HepG2 (cell line): ENCODE measurements at regions not wholly inside any gene's neighbourhood (a gene's known extent, or its start where the extent isn't known, plus 50 kb on each side); places are given as distances from the start of the nearest gene placed in this dataset.

Source experiments
- ATAC-seq: fragments of 200-7000 bp; cut with Tn5 transposase; 3 replicates; pipeline ENCODE4 v1.9.1; 2020; ENCODE audit warnings: mild to moderate bottlenecking, moderate library complexity
- BruUV-seq: library from RNA; stranded (reverse); fragments of 400-500 nt; replicated peaks from 2 replicates; lab custom pipeline; 2021; lab: Mats Ljungman, UMichigan
- CTCF ChIA-PET: fragments of 300-600 bp; formaldehyde crosslinking; extraction: SDS; loops from one replicate; lab custom pipeline; 2021; ENCODE audit warnings: low total read pairs, inconsistent platforms, low intra/inter-chr PET ratio; lab: Yijun Ruan, JAX
- POLR2A ChIA-PET: fragments of 350-600 bp; sonication (Branson Sonifier 250); formaldehyde crosslinking; loops from one replicate; lab custom pipeline; 2020; ENCODE audit warnings: antibody characterized with exemption, inconsistent platforms; lab: Yijun Ruan, JAX
- DNase-seq: peaks from one replicate; pipeline ENCODE4 v3.0.0-alpha.2; 2015; ENCODE audit warnings: low spot score
- FAIRE-seq: peaks from 3 replicates; lab custom pipeline; 2011; peaks lifted over from hg19 to GRCh38; lab: Jason Lieb, UNC
- H2AFZ ChIP-seq: one replicate; pipeline ENCODE4 v1.6.1; 2011; ENCODE audit warnings: low read length, inconsistent platforms
- H3K27ac ChIP-seq: fragments of 300-600 bp; 3 replicates; pipeline ENCODE4 v1.8.0; 2011; ENCODE audit warnings: mixed run types, mild to moderate bottlenecking, mixed read lengths, low read length, inconsistent platforms; ENCODE audit not compliant: insufficient read depth; ENCODE audit errors: extremely low read length
- H3K27me3 ChIP-seq, 2 experiments: fragments of 200-600 bp in 1 of 2; 2 replicates in 1 of 2; 3 replicates in 1 of 2; pipeline versions ENCODE4 v1.6.0 to v1.8.0; 2011; ENCODE audit warnings: low read length in 2 of 2, mild to moderate bottlenecking in 2 of 2, moderate library complexity in 2 of 2, inconsistent platforms in 1 of 2; ENCODE audit not compliant: insufficient read depth in 2 of 2, control insufficient read depth in 1 of 2
- H3K36me3 ChIP-seq, 2 experiments: fragments of 200-600 bp in 1 of 2; replicated peaks in 1 of 2; 2 replicates in 1 of 2; 3 replicates in 1 of 2; pipeline versions ENCODE4 v1.5.1 to v1.8.0; 2011; ENCODE audit warnings: low read length in 2 of 2, inconsistent platforms in 1 of 2; ENCODE audit not compliant: insufficient read depth in 2 of 2, control insufficient read depth in 1 of 2
- H3K4me1 ChIP-seq: 2 replicates; pipeline ENCODE4 v1.5.1; 2012; ENCODE audit warnings: low read length, inconsistent platforms; ENCODE audit not compliant: insufficient read depth
- H3K4me2 ChIP-seq: 2 replicates; pipeline ENCODE4 v1.6.0; 2011; ENCODE audit warnings: low read depth, low read length, inconsistent platforms
- H3K4me3 ChIP-seq, 3 experiments: fragments of 200-600 bp in 1 of 3; sonication (generic), shearing (Covaris generic) in 1 of 3; replicated peaks in 1 of 3; 2 replicates each; pipeline ENCODE4 v1.5.1; 2011 to 2016; ENCODE audit warnings: low read length in 3 of 3, inconsistent platforms in 2 of 3, low read depth in 2 of 3, mild to moderate bottlenecking in 2 of 3, control low read depth in 1 of 3, mixed read lengths in 1 of 3; ENCODE audit not compliant: insufficient read depth in 1 of 3
- H3K79me2 ChIP-seq: one replicate; pipeline ENCODE4 v1.6.1; 2011; ENCODE audit warnings: low read length, inconsistent platforms; ENCODE audit not compliant: insufficient read depth
- H3K9ac ChIP-seq: 2 replicates; pipeline ENCODE4 v1.6.0; 2011; ENCODE audit warnings: mild to moderate bottlenecking, low read depth, low read length, inconsistent platforms; ENCODE audit not compliant: insufficient read depth
- H3K9me3 ChIP-seq: 2 replicates; pipeline ENCODE4 v1.5.1; 2012; ENCODE audit warnings: mild to moderate bottlenecking, low read length
- H4K20me1 ChIP-seq: 2 replicates; pipeline ENCODE4 v1.6.0; 2011; ENCODE audit warnings: inconsistent platforms, mild to moderate bottlenecking, low read length, moderate library complexity; ENCODE audit not compliant: insufficient read depth
- ATAD3A ChIP-seq: sonication (generic); formaldehyde crosslinking; IDR thresholded peaks from 2 replicates; pipeline ENCODE4 v1.4.0; 2020; ENCODE audit warnings: missing genetic modification reagents
- HDAC1 ChIP-seq: sonication (generic); formaldehyde crosslinking; IDR thresholded peaks from 2 replicates; pipeline ENCODE4 v1.5.1; 2020; ENCODE audit warnings: mild to moderate bottlenecking, missing genetic modification reagents
- HOXA9 ChIP-seq: sonication (generic); formaldehyde crosslinking; IDR thresholded peaks from 2 replicates; pipeline ENCODE4 v1.8.1; 2022; ENCODE audit warnings: missing genetic modification reagents, mild to moderate bottlenecking, moderate library complexity, borderline replicate concordance
- NFIC ChIP-seq: IDR thresholded peaks from 2 replicates; pipeline ENCODE4 v1.6.1; 2012; ENCODE audit warnings: mild to moderate bottlenecking, low read length, inconsistent platforms
- NONO ChIP-seq, 2 experiments: fragments of 450-650 bp in 1 of 2; sonication (generic) in 1 of 2; formaldehyde crosslinking in 1 of 2; IDR thresholded peaks in 1 of 2; conservative IDR thresholded peaks in 1 of 2; 2 replicates each; pipeline versions ENCODE4 v1.6.1 to v1.8.0; 2017 to 2022; ENCODE audit warnings: mild to moderate bottlenecking in 1 of 2, missing genetic modification reagents in 1 of 2, moderate library complexity in 1 of 2
- NPAS2 ChIP-seq: sonication (generic); formaldehyde crosslinking; IDR thresholded peaks from 2 replicates; pipeline ENCODE4 v1.8.0; 2022; ENCODE audit warnings: mild to moderate bottlenecking, missing genetic modification reagents, borderline replicate concordance
- REXO4 ChIP-seq: sonication (generic); formaldehyde crosslinking; IDR thresholded peaks from 2 replicates; pipeline ENCODE4 v1.8.0; 2022; ENCODE audit warnings: missing genetic modification reagents, mild to moderate bottlenecking, borderline replicate concordance
- SP2 ChIP-seq: sonication (generic); formaldehyde crosslinking; IDR thresholded peaks from 2 replicates; pipeline ENCODE4 v1.5.1; 2020; ENCODE audit warnings: mild to moderate bottlenecking, missing genetic modification reagents
- TSC22D2 ChIP-seq: sonication (generic); formaldehyde crosslinking; IDR thresholded peaks from 2 replicates; pipeline ENCODE4 v1.5.1; 2020; ENCODE audit warnings: missing genetic modification reagents, mild to moderate bottlenecking, borderline replicate concordance
- U2AF1 ChIP-seq: fragments of 200-400 bp; formaldehyde crosslinking; optimal IDR thresholded peaks from 2 replicates; pipeline ENCODE3; 2017; ENCODE audit warnings: mild to moderate bottlenecking, low read depth, low read length
- ZIK1 ChIP-seq: sonication (generic); formaldehyde crosslinking; IDR thresholded peaks from 2 replicates; pipeline ENCODE4 v1.5.0; 2020; ENCODE audit warnings: mild to moderate bottlenecking, low read depth, missing genetic modification reagents, borderline replicate concordance
- ZNF431 ChIP-seq: sonication (generic); formaldehyde crosslinking; IDR thresholded peaks from 2 replicates; pipeline ENCODE4 v1.9.0; 2022; ENCODE audit warnings: missing genetic modification reagents, low read depth, mild to moderate bottlenecking, borderline replicate concordance
- in situ Hi-C: cut with HindIII; loops from 2 replicates; pipeline ENCODE4 v1.10.0; 2017; ENCODE audit warnings: low pct_unique_long_range_greater_than_20kb; ENCODE audit not compliant: extremely low pct_ligation_motif_present
- intact Hi-C: fragments of 100-400 bp; cut with micrococcal nuclease; formaldehyde crosslinking; loops from one replicate; pipeline ENCODE4 v1.10.0; 2022; ENCODE audit not compliant: unreplicated experiment
- TF ChIP-seq, protein P1 (sequence below): sonication (generic); formaldehyde crosslinking; IDR thresholded peaks from 2 replicates; pipeline ENCODE4 v1.5.0; 2020; ENCODE audit warnings: mild to moderate bottlenecking, missing genetic modification reagents, borderline replicate concordance
- TF ChIP-seq, protein P2 (sequence below): sonication (generic); formaldehyde crosslinking; IDR thresholded peaks from 2 replicates; pipeline ENCODE4 v1.4.0; 2020; ENCODE audit warnings: mild to moderate bottlenecking, missing genetic modification reagents
- TF ChIP-seq, protein P3 (sequence below): sonication (generic); formaldehyde crosslinking; IDR thresholded peaks from 2 replicates; pipeline ENCODE4; 2020; ENCODE audit warnings: missing genetic modification reagents, mild to moderate bottlenecking, borderline replicate concordance

DNA sequence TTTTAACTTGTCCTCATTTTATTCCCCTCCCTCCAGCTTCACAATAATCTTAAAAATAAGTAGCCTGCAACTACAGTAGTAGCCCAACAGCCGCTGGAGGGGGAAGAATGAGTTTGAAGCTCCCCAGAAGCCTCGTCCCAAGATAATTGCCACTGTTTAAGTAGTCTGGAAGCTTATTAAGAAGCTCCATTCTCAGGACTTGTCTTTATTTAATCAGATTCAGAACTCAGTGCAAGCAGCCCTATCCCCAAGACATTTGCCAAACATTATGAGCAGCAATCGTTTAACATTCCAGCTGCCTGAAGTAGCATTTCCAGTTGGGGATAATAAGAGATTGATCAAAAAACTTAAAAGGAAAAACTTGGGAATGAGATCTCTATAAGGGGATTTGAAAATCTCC is 106.0 kb downstream of the URB2 start (continued):
- TF ChIP-seq, protein P1, sequence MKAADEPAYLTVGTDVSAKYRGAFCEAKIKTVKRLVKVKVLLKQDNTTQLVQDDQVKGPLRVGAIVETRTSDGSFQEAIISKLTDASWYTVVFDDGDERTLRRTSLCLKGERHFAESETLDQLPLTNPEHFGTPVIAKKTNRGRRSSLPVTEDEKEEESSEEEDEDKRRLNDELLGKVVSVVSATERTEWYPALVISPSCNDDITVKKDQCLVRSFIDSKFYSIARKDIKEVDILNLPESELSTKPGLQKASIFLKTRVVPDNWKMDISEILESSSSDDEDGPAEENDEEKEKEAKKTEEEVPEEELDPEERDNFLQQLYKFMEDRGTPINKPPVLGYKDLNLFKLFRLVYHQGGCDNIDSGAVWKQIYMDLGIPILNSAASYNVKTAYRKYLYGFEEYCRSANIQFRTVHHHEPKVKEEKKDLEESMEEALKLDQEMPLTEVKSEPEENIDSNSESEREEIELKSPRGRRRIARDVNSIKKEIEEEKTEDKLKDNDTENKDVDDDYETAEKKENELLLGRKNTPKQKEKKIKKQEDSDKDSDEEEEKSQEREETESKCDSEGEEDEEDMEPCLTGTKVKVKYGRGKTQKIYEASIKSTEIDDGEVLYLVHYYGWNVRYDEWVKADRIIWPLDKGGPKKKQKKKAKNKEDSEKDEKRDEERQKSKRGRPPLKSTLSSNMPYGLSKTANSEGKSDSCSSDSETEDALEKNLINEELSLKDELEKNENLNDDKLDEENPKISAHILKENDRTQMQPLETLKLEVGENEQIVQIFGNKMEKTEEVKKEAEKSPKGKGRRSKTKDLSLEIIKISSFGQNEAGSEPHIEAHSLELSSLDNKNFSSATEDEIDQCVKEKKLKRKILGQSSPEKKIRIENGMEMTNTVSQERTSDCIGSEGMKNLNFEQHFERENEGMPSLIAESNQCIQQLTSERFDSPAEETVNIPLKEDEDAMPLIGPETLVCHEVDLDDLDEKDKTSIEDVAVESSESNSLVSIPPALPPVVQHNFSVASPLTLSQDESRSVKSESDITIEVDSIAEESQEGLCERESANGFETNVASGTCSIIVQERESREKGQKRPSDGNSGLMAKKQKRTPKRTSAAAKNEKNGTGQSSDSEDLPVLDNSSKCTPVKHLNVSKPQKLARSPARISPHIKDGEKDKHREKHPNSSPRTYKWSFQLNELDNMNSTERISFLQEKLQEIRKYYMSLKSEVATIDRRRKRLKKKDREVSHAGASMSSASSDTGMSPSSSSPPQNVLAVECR (CRISPR knock-in tag): no peak
- TF ChIP-seq SP2 (no peak), ATAD3A (CRISPR knock-in tag) (no peak), HOXA9 (CRISPR knock-in tag) (no peak), NONO (IDR thresholded peaks at IDR 0.05) (no peak), NONO (CRISPR knock-in tag; conservative IDR thresholded peaks at IDR 0.05) (no peak), NFIC (no peak), TSC22D2 (CRISPR knock-in tag) (no peak)

DNA sequence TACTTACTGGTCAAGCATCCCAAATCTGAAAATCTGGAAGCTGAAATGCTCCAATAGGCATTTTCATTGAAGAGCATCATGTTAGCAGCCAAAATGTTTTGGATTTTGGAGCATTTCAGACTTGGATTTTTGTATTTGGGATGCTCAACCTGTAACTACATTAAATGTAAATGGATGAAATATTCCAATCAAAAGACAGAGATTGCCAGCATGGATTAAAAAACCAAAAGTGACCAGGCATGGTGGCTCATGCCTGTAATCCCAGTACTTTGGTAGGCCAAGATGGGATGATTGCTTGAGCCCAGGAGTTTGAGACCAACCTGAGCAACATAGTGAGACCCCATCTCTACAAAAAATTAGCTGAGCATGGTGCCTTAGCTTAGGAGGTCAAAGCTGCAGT is 110.3 kb downstream of the URB2 start:
- Histone ChIP-seq H3K79me2 (no peaks in the 10 kb centered on the region), H2AFZ (no peak overlapping the region), H3K27ac (no peak overlapping the region), H3K9me3 (peaks cover 19% of the 10 kb centered on the region; the same call in 1 of the 2 replicates), H3K4me2 (no peak overlapping the region), H3K27me3 (no peaks in the 10 kb centered on the region), H3K4me1 (no peaks in the 10 kb centered on the region), H3K9ac (no peak overlapping the region), H3K4me3 (no peak overlapping the region), H3K36me3 (no peaks in the 10 kb centered on the region), H4K20me1 (no peaks in the 10 kb centered on the region)
- BruUV-seq: no TSS peak
- POLR2A ChIA-PET: no interaction called here
- in situ Hi-C loops (no loop called here), intact Hi-C loops (no loop called here)
- DNase-seq (no peak), ATAC-seq (no peak), FAIRE-seq (no peak)
- CTCF ChIA-PET: no interaction called here
- no peak for TF ChIP-seq NPAS2 (CRISPR knock-in tag)
- TF ChIP-seq REXO4 (CRISPR knock-in tag): no peak
- TF ChIP-seq ZNF431 (CRISPR knock-in tag): no peak
- TF ChIP-seq, protein P2, sequence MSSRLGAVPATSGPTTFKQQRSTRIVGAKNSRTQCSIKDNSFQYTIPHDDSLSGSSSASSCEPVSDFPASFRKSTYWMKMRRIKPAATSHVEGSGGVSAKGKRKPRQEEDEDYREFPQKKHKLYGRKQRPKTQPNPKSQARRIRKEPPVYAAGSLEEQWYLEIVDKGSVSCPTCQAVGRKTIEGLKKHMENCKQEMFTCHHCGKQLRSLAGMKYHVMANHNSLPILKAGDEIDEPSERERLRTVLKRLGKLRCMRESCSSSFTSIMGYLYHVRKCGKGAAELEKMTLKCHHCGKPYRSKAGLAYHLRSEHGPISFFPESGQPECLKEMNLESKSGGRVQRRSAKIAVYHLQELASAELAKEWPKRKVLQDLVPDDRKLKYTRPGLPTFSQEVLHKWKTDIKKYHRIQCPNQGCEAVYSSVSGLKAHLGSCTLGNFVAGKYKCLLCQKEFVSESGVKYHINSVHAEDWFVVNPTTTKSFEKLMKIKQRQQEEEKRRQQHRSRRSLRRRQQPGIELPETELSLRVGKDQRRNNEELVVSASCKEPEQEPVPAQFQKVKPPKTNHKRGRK (CRISPR knock-in tag): no peak
- TF ChIP-seq ZIK1 (CRISPR knock-in tag): no peak
- TF ChIP-seq HDAC1 (CRISPR knock-in tag): no peak
- TF ChIP-seq, protein P3, sequence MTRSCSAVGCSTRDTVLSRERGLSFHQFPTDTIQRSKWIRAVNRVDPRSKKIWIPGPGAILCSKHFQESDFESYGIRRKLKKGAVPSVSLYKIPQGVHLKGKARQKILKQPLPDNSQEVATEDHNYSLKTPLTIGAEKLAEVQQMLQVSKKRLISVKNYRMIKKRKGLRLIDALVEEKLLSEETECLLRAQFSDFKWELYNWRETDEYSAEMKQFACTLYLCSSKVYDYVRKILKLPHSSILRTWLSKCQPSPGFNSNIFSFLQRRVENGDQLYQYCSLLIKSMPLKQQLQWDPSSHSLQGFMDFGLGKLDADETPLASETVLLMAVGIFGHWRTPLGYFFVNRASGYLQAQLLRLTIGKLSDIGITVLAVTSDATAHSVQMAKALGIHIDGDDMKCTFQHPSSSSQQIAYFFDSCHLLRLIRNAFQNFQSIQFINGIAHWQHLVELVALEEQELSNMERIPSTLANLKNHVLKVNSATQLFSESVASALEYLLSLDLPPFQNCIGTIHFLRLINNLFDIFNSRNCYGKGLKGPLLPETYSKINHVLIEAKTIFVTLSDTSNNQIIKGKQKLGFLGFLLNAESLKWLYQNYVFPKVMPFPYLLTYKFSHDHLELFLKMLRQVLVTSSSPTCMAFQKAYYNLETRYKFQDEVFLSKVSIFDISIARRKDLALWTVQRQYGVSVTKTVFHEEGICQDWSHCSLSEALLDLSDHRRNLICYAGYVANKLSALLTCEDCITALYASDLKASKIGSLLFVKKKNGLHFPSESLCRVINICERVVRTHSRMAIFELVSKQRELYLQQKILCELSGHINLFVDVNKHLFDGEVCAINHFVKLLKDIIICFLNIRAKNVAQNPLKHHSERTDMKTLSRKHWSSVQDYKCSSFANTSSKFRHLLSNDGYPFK (CRISPR knock-in tag): no peak
- TF ChIP-seq U2AF1: no peak
